Nephron (organoid): ENCODE measurements at regions not wholly inside any gene's neighbourhood (a gene's known extent, or its start where the extent isn't known, plus 50 kb on each side); places are given as distances from the start of the nearest gene placed in this dataset.
A peak's percentile ranks its signal among the peaks of the same experiment; 100 is the strongest.

Source experiments
- H3K27ac Mint-ChIP-seq, 3 experiments: 2 replicates each; pipeline ENCODE4 v1.8.0; 2020; ENCODE audit warnings: mixed read lengths in 3 of 3, mild to moderate bottlenecking in 2 of 3, moderate library complexity in 1 of 3
- H3K27me3 Mint-ChIP-seq: 2 replicates; pipeline ENCODE4 v1.8.0; 2021; ENCODE audit warnings: low read depth, mild to moderate bottlenecking, moderate library complexity, mixed read lengths
- H3K36me3 Mint-ChIP-seq: 2 replicates; pipeline ENCODE4 v1.8.0; 2020; ENCODE audit warnings: low read depth, mixed read lengths
- H3K4me1 Mint-ChIP-seq: 2 replicates; pipeline ENCODE4 v1.8.0; 2020; ENCODE audit warnings: mixed read lengths
- H3K4me3 Mint-ChIP-seq, 3 experiments: 2 replicates each; pipeline ENCODE4 v1.8.0; 2020; ENCODE audit warnings: mild to moderate bottlenecking in 3 of 3, mixed read lengths in 3 of 3, moderate library complexity in 2 of 3
- H3K9me3 Mint-ChIP-seq: 2 replicates; pipeline ENCODE4 v1.8.0; 2020; ENCODE audit warnings: mixed read lengths
- CTCF ChIP-seq, 3 experiments: fragments of 200-600 bp; sonication (generic); IDR thresholded peaks; one replicate each; pipeline ENCODE4 v1.5.0; 2021; ENCODE audit warnings: antibody characterized with exemption in 3 of 3; ENCODE audit not compliant: unreplicated experiment in 3 of 3

GRCh38 chr18:33854086-33854826 lies 276.2 kb downstream of the ASXL3 start:
- Mint-ChIP-seq H3K4me3 (no peak overlapping the region), H3K4me1 (no peaks in the 10 kb centered on the region), H3K36me3 (no peaks in the 10 kb centered on the region), H3K9me3 (peaks cover 2% of the 10 kb centered on the region), H3K27ac (no peak overlapping the region), H3K27me3 (no peaks in the 10 kb centered on the region)
- no peak for TF ChIP-seq CTCF (IDR thresholded peaks at IDR 0.05; ENCODE audit: unreplicated experiment in 3 of 3)

GRCh38 chr18:33853187-33853586 lies 275.2 kb downstream of the ASXL3 start:
- Mint-ChIP-seq H3K4me3 (no peak overlapping the region), H3K27ac (no peak overlapping the region), H3K27me3 (no peaks in the 10 kb centered on the region), H3K36me3 (no peaks in the 10 kb centered on the region), H3K9me3 (no peaks in the 10 kb centered on the region), H3K4me1 (no peaks in the 10 kb centered on the region)
- TF ChIP-seq CTCF (IDR thresholded peaks at IDR 0.05; ENCODE audit: unreplicated experiment in 3 of 3): no peak

- Mint-ChIP-seq H3K4me3 (no peak overlapping the region), H3K27ac (no peak overlapping the region), H3K27me3 (no peaks in the 10 kb centered on the region), H3K4me1 (no peaks in the 10 kb centered on the region), H3K9me3 (no peaks in the 10 kb centered on the region), H3K36me3 (no peaks in the 10 kb centered on the region)
- TF ChIP-seq CTCF (IDR thresholded peaks at IDR 0.05; ENCODE audit: unreplicated experiment in 3 of 3): no peak
Observed at GRCh38 chr18:33851546-33852078, 273.6 kb downstream of the ASXL3 start.

GRCh38 chr18:33849731-33850130 lies 271.7 kb downstream of the ASXL3 start:
- H3K4me3 Mint-ChIP-seq: no peak overlapping the region
- H3K27me3 Mint-ChIP-seq: no peaks in the 10 kb centered on the region
- no peaks in the 10 kb centered on the region for H3K36me3 Mint-ChIP-seq
- no peaks in the 10 kb centered on the region for H3K9me3 Mint-ChIP-seq
- no peaks in the 10 kb centered on the region for H3K4me1 Mint-ChIP-seq
- no peak for TF ChIP-seq CTCF (IDR thresholded peaks at IDR 0.05; ENCODE audit: unreplicated experiment in 3 of 3)
- no peak overlapping the region for H3K27ac Mint-ChIP-seq

GRCh38 chr18:33844232-33844631 lies 266.2 kb downstream of the ASXL3 start:
- Mint-ChIP-seq H3K4me3 (no peak overlapping the region), H3K9me3 (no peaks in the 10 kb centered on the region), H3K4me1 (peaks cover 13% of the 10 kb centered on the region), H3K36me3 (no peaks in the 10 kb centered on the region), H3K27ac (peak overlapping the region in 1 of 3 experiments; percentile 21), H3K27me3 (no peaks in the 10 kb centered on the region)
- TF ChIP-seq CTCF (IDR thresholded peaks at IDR 0.05; ENCODE audit: unreplicated experiment in 3 of 3): no peak
